HUDEP-2 (cell line): ENCODE measurements at regions not wholly inside any gene's neighbourhood (a gene's known extent, or its start where the extent isn't known, plus 50 kb on each side); places are given as distances from the start of the nearest gene placed in this dataset.
"Not testable (repeated sequence)": the region's sequence is repeated elsewhere in the genome, so short reads cannot be mapped to it uniquely, and the experiment has no call there.

ENCODE experiments used
- DNase-seq, 76 experiments: peaks; one replicate each; lab custom pipeline; 2025; ENCODE audit not compliant: unreplicated experiment in 76 of 76; lab: John Stamatoyannopoulos, UW

GRCh38 chr6:152811785-152812184 lies 61.2 kb downstream of the VIP start:
- no peak for DNase-seq

- no peak for DNase-seq
Measured at GRCh38 chr6:152815230-152815872, 64.8 kb downstream of the VIP start.

GRCh38 chr6:152816055-152816454 lies 65.5 kb downstream of the VIP start:
- no peak for DNase-seq

GRCh38 chr6:152821525-152821924 lies 70.9 kb downstream of the VIP start:
- no peak for DNase-seq

GRCh38 chr6:152824666-152825065 lies 74.1 kb downstream of the VIP start:
- DNase-seq = no peak

GRCh38 chr6:152828431-152828830 lies 77.8 kb downstream of the VIP start:
- DNase-seq = no peak

- DNase-seq = not testable (repeated sequence)
Measured at GRCh38 chr6:152834366-152834765, 83.8 kb downstream of the VIP start.

GRCh38 chr6:152836523-152836922 lies 85.9 kb downstream of the VIP start:
- no peak for DNase-seq

GRCh38 chr6:152845421-152845820 lies 94.8 kb downstream of the VIP start:
- DNase-seq = no peak

GRCh38 chr6:152846825-152847224 lies 96.2 kb downstream of the VIP start:
- DNase-seq = peak in 1 of 76 experiments; percentile 1

GRCh38 chr6:152848919-152849318 lies 98.3 kb downstream of the VIP start:
- DNase-seq = no peak

- DNase-seq = no peak
Measured at GRCh38 chr6:152854086-152854795, 103.6 kb downstream of the VIP start.

- DNase-seq = no peak
Measured at GRCh38 chr6:152858141-152858540, 107.5 kb downstream of the VIP start.

- DNase-seq = no peak
Measured at GRCh38 chr6:152859225-152859624, 108.6 kb downstream of the VIP start.

GRCh38 chr6:152863618-152864326 lies 113.2 kb downstream of the VIP start:
- DNase-seq = peak in 58 of 76 experiments; percentile 4 to 72 (median 44)

- DNase-seq = no peak
Measured at GRCh38 chr6:152874267-152874666, 108.6 kb downstream of the FBXO5 start.

- DNase-seq = no peak
Measured at GRCh38 chr6:152874846-152875568, 107.8 kb downstream of the FBXO5 start.

GRCh38 chr6:152879681-152880080 lies 103.2 kb downstream of the FBXO5 start:
- no peak for DNase-seq

GRCh38 chr6:152893187-152893586 lies 89.7 kb downstream of the FBXO5 start:
- DNase-seq = no peak

- DNase-seq = no peak
Measured at GRCh38 chr6:152896923-152897322, 85.9 kb downstream of the FBXO5 start.

GRCh38 chr6:152897807-152898399 lies 84.9 kb downstream of the FBXO5 start:
- peak in 69 of 76 experiments; percentile 5 to 89 (median 52) for DNase-seq
